NCI-H526 treated with DMSO at 0.1 percent for 48 hours (cell line): ENCODE measurements at regions not wholly inside any gene's neighbourhood (a gene's known extent, or its start where the extent isn't known, plus 50 kb on each side); places are given as distances from the start of the nearest gene placed in this dataset.
"Not testable (repeated sequence)": the region's sequence is repeated elsewhere in the genome, so short reads cannot be mapped to it uniquely, and the experiment has no call there.

Experiments
- DNase-seq: peaks from one replicate; lab custom pipeline; 2025; lab: John Stamatoyannopoulos, UW

DNA sequence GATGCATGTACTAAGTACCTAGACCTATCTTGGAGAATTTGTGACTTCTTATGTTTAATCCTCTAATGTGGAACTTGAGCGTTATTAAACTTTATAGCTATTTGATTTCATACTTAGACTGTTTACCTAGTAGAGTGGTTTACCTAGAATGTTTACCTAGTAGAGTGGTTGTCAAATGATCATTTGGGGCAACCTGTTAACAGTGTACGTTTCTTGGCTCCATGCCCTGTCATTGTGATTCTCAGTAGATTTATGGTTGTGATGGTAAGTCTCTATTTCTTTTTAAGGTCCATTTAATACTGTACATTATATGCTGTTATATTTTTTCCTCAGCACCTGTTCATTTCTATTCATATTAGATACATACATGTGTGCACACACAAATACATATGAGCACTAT is 233.0 kb upstream of the MAD2L1 start:
- no peak for DNase-seq

DNA sequence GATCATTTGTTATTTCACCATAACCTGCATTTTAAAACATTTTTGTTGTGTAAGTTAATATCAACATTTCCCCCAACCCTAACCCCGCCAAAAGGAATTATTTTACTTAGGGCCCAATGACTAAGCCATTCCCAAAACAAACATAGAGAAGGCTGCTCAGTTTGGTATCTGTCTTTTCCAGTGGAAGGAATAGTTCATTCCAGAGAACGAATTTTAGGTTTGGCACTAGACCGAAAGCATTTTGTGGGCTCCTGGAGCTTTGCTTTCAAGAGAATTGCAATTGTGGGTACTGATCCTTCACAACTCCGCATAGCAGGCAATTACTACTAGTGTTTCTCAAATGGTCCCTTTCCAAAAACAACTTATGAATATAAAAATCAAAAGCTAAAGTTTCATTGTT is 226.7 kb upstream of the MAD2L1 start:
- no peak for DNase-seq

DNA sequence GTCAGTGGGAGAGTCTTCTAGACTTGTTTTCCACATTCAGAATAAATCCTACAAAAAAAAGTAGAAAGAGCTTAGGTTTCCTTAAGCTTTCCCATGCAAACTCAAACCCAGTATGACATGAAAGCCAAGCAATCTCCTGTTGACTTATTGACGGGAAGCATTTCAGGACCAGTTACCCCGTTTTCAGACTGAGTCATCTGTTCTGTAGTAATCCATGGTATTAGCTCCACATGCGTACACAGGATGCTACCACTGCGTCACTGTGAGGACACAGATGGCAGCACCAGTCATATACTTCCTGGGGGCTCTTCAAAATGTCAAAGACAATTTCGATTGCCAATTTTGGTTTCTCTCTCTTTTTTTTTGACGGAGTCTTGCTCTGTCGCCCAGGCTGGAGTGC is 224.9 kb upstream of the MAD2L1 start:
- DNase-seq: no peak

DNA sequence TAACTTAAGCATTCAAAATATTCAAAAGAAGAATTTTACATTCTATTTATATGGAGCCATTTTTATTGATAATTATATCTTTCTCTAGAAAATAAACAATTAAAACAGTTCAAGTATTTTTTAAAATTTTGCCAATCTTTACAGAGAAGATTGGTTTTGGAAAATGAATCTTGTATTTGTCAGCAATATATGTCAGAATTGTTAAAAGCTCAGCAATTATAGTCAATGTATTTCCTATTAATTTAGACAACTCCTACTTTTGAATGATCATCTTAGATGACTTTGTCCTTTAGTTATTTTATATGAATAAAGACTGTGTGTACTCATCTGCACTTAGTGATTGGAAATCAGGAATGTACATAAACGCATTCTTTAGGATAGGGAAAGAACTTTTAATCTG is 223.9 kb upstream of the MAD2L1 start:
- no peak for DNase-seq

DNA sequence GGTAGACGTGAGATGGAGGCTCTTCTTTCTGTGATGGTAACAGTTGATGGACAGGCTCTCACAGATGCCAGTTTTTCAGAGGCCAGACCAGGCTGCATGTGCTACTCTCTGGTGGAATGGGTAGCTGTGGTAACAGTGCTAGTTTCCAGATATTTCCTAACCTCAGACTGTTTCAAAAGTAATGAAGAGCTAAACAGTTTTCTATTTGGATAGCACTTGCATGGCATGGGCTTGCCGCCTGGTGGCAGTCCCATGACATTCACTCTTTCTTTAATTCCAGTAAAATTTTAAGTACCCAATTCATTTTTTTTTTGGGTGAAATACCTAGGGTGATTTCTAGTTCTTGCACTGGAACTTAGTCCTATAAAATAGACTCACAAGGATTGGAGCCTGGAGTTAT is 220.2 kb upstream of the MAD2L1 start:
- no peak for DNase-seq

DNA sequence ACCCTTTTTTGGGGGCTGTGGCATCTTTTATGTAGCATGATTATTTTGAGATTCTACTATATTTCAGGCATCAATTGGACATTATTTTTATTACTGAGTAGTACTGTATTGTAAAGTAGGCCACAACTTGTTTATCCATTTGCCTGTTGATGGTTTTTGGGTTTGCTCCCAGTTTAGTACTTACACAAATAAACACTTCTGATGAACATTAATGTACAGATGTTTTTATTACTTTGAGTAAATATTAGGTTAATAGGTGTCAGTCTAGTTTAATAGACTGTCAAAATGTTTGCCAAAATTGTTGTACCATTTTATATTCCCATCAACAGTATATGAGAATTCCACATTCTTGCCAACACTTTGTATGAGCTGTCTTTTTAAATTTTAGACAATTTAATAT is 214.9 kb upstream of the MAD2L1 start:
- no peak for DNase-seq

DNA sequence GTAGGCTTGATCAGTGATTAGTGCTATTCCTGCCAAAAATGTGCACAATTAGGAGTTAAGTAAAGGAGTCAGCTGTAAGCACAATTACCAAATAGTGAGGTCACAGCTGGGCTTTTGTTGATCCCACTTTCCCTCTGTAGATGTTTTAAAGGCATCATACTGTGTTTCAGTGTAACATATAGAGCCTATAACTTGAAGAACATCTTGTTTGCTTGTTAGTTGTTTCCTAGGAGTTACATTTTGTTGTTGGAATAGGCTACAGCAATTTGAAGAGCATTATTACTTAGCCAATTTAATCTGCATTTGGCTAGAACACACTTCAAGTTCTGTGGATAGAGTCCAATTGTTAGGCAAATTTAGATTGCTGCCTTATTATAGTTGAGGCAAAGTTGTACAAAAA is 210.7 kb upstream of the MAD2L1 start:
- no peak for DNase-seq

DNA sequence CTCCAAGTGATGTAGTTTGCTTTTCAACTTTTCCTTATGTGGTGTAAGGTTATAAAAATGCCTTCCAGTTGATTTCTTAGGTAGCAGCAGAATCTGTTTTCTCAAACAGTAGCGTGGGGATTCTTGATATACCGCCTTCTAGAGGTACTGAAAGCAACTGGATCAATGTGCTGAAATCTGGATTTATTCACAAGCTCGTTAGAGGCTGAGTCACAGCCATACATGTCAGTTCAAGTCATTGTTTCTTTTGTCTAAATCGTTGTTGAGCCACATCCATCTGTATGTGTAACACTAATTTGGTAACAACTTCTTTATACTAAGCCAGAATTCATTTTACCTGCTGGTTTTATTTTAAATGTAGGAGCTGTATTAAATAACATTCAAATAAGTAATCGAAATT is 200.0 kb upstream of the MAD2L1 start:
- no peak for DNase-seq

DNA sequence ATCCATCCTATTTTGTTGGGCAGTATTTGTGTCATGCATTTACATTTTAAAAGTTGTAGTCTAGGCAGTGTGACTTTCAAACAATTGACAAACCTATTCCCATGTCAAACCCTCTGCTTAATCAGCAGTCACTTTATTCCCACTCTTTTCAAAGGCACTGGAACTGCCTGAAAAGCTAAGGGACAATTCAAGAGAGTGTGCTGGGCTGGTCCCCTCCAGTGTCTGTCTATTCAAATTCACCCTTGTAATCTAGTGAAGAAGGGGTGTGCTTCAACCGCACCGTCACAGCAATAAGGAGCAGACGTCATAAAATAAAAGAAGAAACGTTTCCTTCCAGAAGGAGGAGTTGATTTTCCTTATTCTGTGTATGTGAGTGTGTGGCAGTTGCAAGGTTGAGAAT is 197.0 kb upstream of the MAD2L1 start:
- DNase-seq: no peak

DNA sequence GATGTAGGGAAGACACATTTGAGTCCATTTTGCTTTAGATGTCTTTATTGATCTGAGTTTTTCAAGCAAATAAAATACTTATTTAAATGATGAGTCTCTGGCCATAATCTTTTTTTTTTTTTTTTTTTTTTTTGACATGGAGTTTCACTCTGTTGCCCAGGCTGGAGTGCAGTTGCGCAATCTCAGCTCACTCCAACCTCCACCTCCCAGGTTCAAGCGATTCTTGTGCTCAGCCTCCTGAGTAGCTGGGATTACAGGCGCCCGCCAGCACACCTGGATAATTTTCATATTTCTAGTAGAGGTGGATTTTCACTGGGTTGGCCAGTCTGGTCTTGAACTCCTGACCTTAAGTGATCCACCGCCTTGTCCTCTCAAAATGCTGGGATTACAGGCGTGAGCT is 194.5 kb upstream of the MAD2L1 start:
- no peak for DNase-seq

DNA sequence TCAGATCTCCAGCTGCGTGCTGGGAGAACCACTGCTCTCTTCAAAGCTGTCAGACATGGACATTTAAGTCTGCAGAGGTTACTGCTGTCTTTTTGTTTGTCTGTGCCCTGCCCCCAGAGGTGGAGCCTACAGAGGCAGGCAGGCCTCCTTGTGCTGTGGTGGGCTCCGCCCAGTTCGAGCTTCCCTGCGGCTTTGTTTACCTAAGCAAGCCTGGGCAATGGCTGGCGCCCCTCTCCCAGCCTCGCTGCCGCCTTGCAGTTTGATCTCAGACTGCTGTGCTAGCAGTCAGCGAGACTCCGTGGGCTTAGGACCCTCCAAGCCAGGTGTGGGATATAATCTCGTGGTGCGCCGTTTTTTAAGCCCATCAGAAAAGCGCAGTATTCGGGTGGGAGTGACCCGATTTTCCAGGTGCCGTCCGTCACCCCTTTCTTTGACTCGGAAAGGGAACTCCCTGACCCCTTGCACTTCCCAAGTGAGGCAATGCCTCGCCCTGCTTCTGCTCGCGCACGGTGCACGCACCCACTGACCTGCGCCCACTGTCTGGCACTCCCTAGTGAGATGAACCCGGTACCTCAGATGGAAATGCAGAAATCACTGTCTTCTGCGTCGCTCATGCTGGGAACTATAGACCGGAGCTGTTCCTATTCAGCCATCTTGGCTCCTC is 189.6 kb upstream of the MAD2L1 start:
- DNase-seq: not testable (repeated sequence)

DNA sequence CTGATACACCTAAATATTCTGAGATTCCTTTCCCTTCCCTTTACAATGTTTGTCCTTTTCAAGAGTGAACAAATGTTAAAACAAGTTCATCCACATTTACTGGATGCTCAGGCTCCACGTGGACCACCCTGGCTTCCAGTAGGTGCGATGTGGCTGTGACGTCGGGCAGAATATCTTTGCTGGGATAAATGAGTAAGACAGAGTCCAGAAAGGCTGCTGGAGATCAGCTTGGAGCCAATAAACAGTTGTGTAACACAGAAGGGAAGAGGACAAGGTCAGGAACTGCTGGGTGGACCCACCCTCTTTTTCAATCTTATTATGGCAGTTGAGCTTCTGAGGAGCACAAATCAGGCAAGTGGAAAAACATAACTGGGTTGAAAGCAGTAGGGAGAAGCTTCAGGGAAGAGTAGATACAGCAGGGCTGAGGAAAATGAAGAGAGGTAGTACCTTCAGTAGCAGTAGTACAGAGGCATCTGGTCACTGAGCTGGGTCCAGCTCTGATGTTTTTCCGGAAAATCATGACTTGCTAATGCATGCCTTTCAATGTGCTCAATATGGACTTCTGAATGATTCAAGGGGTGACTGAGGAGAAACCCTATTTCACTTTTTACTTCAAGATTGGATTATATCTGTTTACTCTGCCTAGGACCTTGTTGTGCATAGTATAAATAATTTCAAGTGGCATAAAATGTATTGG is 171.8 kb upstream of the MAD2L1 start:
- no peak for DNase-seq

DNA sequence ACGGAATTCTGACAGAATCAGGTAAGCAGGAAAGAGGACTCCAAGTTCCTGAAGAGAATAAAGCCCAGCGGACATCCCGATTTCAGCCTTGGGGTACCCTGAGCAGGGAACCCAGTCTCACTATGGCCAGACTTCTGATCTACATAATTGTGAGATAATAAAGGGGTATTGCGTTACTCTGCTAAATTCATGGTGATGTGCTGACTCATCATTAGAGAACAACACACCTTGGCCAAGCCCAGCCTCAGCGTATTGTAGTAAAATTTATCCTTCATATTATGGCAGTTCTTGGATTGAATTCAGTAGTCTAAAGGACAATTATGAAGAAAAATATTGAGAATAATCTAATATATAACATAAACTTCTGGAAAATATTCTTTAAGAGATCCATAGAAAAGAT is 170.2 kb upstream of the MAD2L1 start:
- no peak for DNase-seq

DNA sequence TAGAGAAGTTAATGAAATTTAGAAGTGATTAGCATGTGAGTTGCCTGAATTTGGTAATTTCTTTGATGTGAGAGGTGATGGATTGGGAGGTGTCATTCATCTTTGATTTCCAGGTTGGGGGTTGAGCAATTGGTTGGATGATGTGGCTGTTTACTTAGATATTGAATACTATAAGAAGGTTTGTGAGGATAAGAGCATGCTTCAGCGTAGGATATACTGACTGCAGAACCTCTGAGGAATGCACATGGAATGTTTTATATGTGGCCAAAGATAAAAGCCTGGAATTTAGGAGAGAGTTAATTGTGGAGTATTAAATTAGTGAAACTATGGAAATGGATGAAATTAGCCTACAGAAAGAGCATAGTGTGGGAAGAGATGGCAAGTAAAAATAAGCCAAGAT is 165.4 kb upstream of the MAD2L1 start:
- no peak for DNase-seq

DNA sequence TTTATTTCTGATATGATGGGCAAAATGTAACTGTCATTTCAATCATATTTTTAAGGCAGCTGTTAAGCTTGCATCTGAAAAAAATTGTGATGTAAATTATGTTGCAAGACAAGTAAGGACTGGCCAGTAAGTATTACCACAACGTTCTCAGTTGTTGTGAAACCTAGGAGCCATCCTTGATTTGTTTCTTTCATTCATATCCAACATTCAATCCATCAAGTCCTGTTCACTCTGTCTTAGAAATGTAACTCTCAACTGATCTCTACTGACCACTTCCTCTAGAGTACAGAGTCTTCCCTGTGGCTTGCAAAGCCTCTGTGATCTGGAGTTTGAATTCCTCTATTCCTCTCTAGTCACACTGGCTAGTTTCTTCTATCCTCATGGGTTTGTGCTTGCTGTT is 161.4 kb upstream of the MAD2L1 start:
- no peak for DNase-seq

DNA sequence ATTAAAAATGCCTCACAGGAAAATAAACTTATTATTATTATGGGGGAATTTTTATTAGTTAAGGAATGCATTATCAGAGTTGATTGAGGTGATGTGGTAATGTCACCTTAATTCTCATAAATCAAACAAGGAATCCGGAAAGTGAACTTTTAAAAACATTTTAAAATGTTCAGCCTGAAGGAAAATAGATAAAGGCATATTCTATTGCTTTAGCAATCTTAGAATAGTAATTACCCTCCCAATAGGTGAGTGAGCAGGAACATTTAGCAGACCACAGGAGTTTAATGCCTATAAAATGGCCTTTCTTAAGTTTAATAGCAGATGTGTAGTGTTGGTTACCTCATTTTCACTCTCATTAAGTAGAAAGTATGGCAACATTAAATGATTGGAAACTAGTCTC is 160.9 kb upstream of the MAD2L1 start:
- DNase-seq: no peak

DNA sequence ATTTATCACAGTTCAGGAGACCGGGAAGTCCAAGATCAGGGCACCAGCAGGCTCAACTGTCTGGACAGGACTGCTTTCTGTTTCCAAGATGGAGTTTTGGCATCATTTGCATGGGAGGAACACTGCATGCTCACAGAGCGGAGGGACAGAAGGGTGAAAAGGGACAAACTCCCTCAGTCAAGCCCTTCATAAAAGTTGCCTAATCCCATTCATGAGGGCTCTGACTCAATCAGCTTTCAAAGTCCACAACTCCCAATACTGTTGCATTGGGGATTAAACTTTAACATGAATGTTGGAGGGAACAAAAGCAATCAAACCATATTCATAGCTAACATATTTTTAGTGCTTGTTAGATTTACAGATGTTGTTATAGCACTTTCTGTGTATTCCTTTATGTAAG is 158.9 kb upstream of the MAD2L1 start:
- DNase-seq: no peak

DNA sequence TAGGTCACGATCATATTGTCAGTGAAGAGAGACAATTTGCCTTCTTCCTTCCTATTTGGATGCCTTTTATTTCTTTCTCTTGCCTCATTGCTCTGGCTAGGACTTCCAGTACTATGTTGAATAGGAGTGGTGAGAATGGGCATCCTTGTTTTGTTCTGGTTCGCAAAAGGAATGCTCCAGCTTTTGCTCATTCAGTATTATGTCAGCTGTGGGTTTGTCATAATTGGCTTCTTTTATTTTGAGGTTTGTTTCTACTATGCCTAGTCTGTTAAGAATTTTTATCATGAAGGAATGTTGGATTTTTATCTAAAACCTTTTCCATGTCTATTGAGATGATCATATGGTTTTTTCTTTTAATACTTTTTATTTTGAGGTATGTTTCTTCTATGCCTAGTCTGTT is 152.3 kb upstream of the MAD2L1 start:
- no peak for DNase-seq

DNA sequence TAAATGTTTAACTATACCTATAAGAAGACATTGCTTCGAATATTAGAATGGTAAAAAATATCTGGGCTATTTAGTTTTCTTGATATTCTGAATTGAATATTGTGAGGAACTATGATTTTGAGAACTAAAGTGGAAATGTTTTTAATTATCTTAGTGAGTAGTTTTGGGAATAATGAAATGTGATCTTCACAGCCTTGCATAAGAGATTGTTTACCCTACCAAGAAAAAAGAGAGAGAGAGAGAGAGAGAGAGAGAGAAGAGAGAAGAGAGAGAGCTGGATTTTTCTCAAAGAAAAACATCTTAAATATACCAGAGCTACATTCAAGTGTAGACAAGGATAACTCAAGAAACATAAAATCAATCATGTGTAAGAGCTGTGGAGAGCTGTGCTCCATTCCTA is 148.7 kb upstream of the MAD2L1 start:
- DNase-seq: no peak

DNA sequence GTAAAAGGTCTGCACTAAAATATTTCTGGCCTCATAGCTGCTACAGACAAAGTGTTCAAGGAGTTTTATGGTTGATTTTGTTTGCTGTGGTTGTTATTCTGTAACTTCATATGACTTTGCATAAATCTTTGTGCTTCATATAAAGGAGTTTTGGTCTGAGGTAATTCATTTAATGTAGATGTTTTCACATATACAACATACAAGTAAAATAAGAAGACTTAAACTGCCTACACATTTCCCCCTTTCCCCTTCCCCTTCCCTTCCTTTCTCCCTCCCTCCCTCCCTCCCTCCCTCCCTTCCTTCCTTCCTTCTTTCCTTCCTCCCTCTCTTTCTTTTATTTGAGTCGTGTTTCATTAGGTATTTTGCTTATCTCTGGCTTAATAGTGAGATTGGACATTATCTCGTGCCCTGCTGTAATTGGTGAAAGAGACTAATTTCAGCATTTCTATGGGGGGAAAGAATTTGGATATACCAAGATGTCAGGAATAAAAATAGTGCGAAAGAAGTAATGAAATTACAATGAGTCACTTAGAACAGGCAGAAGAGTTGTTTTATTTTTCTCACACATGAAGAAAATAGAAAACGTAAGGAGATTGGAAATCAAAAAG is 144.9 kb upstream of the MAD2L1 start:
- no peak for DNase-seq

DNA sequence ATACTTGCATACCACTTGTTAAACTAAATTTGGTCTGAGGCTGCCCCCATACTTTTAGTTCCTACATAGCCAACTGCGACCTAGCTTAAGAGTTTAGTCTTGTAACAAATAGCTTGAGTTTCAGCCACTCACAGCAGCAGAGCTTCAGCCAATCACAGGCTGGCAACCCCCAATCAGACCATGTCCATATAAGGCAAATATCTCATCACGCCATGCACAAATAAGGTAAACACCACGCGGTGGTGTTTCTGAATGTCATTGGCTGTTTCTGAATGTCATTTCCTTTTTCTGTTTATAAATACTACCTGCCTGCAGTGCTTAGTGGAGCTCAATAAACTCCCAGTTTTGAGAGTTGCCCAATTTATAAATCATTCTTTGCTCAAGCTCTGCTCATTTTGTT is 143.1 kb upstream of the MAD2L1 start:
- no peak for DNase-seq

DNA sequence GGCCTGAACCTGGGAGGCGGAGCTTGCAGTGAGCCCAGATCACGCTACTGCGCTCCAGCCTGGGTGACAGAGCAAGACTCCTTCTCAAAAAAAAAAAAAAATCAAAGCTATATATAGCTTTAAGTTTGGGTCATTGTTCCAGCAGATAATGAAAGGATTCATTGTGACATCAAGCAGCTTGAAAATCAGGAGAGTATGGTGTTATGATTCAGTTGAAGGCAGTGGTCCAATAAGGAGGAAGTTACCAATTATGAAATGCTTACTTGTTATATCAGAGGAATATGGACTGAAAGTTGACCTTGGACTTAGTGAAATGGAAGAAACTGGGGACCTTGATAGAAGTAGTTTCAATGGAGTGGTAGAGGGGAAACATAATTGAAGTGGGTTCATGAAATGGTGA is 140.4 kb upstream of the MAD2L1 start:
- DNase-seq: no peak

DNA sequence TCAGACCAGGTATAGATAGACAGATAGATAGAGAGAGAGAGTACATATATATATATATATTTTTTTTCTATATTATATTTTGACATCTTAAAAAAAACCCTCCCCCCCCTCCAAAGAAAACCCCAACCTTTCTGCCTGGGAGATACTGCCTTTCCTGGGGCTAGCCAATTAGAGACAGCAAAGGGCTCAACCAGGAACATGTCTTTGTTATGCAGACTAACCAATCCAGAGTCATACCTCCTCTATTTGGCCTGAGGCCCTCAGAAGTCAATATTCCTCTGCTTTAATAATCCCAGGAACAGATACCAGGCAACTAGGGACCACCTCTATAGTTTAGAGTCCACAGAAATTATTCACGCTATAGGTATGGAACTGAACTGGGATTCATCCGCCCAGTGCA is 135.6 kb upstream of the MAD2L1 start:
- no peak for DNase-seq

DNA sequence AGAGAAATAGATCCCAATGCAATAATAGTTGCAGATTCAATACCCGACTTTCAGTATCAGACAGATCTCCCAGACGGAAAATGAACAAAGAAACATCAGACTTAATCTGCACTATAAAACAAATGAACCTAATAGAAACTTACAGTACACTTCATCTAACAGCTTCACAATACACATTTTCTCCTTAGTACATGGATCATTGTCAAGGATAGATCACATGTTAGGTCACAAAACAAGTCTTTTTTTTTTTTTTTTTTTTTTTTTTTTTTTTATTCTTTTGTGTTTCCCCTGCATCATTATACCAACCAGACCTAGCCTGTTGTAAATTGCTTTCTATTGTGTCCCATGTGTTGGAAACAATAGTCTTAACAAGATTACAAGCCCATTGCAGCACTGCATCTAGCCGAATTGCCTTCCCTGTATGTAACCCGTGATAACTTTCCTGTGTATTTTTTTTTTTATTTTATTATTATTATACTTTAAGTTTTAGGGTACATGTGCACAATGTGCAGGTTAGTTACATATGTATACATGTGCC is 134.0 kb upstream of the MAD2L1 start:
- not testable (repeated sequence) for DNase-seq
